Head of caudate nucleus (tissue), 42 donors: ENCODE measurements at regions not wholly inside any gene's neighbourhood (a gene's known extent, or its start where the extent isn't known, plus 50 kb on each side); places are given as distances from the start of the nearest gene placed in this dataset.
A peak's percentile ranks its signal among the peaks of the same experiment; 100 is the strongest.

Experiments
- DNase-seq, 42 donors: peaks; one replicate each; pipeline versions ENCODE4 v3.0.0 to v3.0.0-alpha.2; 2020 to 2021; ENCODE audit warnings: mixed read lengths in 7 of 42
- intact Hi-C: fragments of 100-400 bp; cut with DNase I; formaldehyde crosslinking; loops from one replicate; pipeline ENCODE4 v1.15.0; 2022

DNA sequence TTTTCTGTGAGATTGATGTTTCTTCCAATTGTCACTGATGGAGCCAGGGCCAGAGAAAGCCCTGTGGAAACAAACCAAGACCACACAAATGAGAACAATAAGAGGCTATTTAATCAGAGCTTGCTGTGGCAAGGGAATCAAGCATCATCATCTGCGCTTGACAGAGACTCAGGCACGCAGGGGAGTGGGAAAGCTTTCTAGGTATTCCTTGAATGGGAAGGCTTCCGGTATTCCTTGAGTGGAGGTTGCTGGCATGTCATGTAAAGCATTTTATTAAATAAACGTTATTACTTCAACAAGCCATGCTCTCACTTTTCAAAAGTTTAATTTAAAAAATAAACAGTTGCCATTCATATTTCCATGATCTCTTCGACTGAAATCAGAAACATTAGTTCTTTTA is 194.6 kb upstream of the SYT4 start:
- intact Hi-C loops, result no loop called here
- no peak for DNase-seq

DNA sequence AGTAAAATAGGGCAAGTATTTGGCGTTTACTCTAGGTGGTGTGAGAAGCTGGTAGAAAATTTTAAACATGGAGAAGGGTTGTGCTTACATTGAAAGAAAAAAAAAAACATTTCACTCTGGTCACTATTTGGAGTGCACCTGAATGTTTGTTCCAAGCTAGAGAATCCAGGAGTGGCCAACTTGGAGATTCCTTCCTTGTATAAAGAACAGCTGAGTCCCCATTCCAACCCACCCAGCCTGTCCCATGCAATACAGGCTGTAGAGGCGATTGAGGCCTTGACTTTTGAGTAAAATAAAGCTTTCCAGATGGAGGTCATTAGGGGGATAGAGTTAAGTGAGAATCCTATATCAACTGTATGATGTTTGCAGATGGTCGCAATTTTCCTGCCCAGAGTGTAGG is 203.8 kb upstream of the SYT4 start:
- intact Hi-C loops, result no loop called here
- no peak for DNase-seq

DNA sequence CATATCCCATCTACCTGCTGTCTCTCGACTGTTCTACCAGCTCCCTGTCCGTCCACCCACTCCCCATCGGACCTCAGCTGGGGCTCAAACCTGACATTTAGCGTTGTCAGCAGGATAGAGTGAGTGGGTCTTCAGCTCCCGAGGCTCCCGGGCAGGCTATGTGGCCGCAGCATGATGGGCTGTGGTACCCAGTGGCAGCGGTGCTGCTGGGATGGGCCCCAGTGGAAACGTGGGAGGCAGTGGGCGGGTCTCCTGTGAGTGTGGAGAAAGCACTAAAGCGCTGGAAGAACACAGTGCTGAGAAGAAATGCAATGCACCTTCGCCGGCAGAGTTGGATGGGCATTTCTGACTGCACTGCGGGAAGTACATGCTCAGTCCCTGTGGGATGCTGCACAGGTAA is 204.8 kb upstream of the SYT4 start:
- intact Hi-C loops, result no loop called here
- no peak for DNase-seq

DNA sequence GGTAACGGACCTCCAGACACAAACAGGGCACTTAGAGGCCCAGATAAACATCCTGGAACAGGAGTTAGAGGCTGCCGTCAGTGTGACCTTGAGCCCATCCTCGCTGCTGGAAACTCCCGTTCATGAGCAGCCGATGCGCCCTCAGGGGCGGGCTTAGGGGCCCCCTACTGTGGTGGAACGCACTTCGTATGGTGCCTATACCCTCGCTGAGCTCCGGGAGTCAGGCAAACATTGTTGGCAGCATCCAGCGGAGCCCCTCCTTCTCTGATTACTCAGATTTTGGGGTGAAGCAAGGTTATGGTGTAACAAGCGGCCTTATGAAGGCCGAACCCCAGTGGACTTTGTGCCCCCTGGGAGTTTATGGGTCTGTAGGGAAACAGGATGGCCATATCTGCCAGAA is 205.3 kb upstream of the SYT4 start:
- intact Hi-C loops, result no loop called here
- no peak for DNase-seq

DNA sequence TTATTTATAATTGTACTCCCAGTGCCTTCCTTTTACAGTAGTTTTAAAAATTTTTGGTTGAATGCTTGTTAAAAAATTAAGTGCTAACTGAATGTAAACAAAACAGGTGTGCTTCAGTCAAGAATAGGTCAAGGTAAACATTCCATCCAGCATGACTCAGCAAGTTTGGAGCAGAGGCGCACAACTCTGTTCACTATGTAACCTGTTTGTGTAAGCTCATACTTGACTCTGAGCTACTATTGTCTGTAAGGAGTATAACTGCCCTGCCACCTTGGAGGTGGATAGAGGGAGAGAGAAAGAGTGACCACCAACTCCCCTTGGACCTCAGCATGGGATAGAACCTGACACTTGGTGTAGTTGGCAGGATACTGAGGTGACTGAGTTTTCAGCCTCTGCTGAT is 207.4 kb upstream of the SYT4 start:
- intact Hi-C loops, result no loop called here
- no peak for DNase-seq

DNA sequence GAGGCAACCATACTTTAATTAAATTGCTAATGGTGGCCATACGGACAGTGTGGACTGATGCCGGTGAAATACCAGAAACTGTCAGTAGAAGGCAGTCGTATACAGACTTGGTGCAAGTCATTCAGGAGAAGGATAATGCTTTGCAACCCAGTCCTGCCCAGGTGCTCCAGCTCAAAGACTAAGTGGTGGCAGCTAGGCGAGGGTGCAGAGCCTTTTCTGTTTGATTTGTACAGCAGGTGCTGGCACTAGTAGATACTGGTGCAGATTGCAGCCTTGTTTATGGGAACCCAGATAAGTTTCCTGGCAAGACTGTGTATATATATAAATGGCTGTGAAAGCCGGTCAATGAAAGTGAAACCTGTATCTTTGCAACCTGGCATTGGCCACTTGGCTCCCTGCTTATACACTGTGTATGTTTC is 208.3 kb upstream of the SYT4 start:
- intact Hi-C loops, result no loop called here
- no peak for DNase-seq

DNA sequence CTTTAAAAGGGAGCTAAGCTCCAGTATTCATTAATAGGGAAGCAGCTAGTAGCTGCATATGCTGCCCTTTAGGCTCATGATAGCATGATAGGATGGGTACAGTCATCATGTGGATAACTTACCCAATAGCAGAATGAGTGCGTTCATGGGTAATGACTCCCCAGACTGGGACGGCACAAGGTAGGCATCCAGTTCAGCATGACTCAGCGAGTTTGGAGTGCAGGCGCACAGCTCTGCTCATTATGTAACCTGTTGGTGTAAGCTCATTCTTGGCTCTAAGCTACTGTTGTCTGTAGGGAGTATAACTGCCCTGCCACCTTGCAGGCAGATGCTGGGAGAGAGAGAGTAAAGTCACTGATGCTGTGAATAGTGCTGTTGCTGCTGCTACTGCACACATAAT is 209.2 kb upstream of the SYT4 start:
- intact Hi-C loops, result no loop called here
- DNase-seq, result no peak

DNA sequence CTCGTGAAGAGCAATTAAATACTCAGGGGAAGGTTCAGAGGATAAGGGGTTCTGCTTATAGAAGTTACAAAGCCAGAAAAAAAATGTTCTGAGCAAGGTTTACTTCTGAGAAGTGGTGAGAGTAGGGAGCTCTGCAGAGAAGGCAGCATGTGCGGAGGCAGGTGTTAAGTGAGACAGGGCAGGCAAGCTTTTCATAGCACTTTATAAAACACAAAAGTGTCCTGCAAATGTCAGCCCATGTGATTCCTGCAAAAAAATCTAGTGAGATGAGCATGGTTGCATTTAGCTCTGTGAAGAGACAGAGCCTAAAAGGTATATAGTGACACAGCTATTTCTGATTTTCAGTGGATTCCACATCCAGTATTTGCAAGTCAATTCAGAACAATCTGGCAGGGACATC is 223.8 kb upstream of the SYT4 start:
- peak in 4 of 42 donors; percentile 9 to 42 (median 37) for DNase-seq
- intact Hi-C loops, result no loop called here

DNA sequence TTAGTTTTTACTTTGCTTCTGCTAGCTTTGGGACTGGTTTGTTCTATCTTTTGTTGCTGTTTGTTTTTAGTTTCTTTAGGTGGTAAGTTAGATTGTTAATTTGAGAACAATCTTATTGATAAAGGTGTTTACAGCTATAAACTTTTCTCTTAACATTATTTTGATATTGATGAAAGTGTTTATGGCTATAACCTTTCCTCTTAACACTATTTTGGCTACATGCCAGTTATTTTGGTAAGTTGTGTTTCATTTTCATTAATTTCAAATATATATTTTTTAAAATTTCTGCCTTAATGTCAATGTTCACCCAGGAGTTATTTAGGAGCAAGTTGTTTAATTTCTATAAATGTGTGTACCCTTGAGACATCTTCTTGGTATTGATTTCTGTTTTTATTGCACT is 229.6 kb upstream of the SYT4 start:
- DNase-seq, result no peak
- intact Hi-C loops, result no loop called here

DNA sequence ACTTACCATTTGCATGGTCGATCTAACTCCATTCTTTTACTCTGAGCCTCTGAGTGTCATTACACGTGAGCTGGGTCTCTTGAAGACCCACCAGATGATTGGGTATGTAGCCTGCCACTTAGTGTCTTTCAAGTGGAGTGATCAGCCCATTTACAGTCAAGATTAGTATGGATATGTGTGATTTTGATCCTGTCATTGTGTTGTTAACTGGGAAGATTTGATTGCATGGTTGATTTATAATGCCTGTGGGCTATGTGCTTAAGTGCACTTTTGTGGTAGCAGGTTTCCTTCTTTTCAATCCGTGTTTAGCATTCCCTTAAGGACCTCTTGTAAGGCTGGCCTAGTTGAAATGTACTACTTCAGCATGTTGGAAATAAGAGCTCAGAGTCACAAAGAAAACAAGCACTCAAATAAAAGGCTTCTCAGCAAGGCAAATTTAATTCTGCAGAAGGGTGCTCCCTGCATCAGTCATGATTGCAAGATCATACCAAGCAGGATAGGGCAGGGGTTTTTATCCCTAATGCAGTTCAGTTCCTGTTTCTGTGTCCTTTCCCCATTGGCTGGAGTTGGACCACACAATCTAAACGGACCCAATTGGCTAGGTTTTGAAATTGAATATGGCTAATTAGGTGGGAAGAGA is 230.7 kb upstream of the SYT4 start:
- intact Hi-C loops, result no loop called here
- no peak for DNase-seq

DNA sequence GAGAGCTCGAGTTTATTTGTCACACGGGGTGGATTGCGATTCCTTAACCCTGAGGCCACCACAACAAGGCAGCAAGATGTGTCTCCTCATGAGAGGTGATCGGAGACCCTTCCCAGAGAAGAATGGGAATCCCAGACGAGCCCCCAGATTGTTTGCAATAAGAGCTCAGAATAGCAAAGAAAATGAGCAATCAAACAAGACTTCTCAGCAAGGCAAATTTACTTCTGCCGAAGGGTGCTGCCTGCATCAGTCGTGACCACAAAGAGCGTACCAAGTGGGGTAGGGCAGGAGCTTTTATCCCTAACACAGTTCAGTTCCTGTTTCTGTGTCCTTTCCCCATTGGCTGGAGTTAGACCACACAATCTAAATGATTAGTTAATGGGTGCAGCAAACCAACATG is 237.5 kb upstream of the SYT4 start:
- intact Hi-C loops, result no loop called here
- DNase-seq, result no peak

DNA sequence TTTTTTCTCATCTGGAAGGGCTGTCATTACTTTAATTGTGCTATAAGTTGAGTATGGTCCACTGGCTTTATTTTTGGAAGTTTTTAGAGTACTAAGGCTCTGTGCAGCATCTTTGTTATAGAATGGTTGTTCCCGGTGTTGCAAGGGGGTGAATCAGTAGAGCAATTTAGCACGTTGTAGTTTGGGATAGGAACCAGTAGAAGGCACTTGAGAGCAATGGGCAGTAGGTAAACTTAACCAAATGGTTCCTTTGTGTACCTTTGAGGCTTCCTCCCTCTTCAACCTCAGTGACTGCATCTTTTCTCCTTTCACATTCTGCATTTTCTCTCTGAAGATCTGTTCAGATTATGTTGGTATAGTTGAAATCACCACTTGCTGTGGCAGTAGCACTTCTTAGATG is 238.2 kb upstream of the SYT4 start:
- intact Hi-C loops, result no loop called here
- no peak for DNase-seq

DNA sequence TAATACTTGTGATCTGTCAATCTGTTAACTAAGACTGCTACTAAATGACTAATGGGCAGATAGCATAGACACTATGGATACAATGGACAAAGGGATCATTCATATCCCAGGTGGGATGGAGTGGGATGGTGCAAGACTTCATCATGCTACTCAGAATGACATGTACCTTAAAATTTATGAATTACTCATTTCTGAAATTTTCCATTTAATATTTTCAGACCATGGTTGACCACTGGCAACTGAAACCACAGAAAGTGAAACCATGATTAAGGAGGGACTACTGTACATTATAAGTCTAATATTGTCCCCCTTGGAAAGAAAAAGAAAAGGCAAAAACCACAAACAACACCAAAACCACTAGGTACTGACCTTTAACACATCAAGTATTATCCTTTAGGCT is 247.0 kb upstream of the SYT4 start:
- intact Hi-C loops, result no loop called here
- no peak for DNase-seq

DNA sequence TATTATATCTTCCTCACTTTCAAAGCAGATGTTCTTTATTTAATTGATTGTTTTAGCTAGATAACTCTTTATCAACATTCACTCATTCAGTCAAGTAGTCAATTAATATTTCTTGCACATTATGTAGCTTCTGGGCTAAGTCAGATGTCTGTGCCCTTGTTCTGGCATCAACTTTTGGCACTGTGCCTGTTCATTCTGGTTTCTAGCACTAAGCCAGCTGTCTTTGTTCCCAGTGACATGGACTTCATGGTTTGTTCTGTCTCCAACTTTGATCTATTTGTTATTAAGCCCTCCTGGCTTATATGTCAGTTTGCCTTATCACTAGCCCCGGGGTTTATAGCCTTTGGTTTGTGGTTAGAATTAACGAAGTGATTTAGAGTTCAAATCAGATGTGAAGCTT is 247.9 kb upstream of the SYT4 start:
- intact Hi-C loops, result no loop called here
- no peak for DNase-seq

DNA sequence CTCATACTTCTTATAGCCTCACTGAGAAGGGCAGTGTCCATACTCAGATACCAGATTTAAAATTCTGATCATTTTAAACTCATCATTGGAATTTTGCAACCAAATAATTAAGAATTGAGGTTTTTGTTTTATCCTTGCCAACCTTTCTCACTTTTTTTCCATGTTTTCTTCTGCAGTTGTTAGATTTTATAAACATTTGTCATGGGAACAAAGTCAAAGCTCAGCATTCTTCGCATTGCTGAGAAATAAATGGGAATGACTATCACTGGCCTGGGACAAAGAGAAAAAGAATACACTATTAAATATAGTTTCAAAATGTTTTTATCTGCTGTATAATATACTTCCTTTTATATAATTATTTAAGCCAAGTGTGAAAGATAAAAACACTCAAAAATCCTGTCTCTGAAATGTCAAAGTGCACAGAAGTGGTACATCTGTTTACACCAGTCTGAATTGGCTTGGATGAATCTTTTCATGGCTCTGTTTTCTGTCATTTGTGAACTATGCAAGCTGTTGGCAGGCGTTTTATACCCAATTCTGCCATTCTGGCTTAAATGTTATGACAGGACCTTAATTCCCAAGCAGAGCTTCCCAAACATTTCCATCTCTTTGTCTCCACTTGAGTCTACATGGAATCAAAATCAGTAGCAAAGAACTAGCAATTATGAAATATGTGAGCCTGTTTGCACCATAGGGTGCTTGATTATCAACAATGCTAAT is 249.3 kb upstream of the SYT4 start:
- DNase-seq, result no peak
- intact Hi-C loops, result no loop called here

DNA sequence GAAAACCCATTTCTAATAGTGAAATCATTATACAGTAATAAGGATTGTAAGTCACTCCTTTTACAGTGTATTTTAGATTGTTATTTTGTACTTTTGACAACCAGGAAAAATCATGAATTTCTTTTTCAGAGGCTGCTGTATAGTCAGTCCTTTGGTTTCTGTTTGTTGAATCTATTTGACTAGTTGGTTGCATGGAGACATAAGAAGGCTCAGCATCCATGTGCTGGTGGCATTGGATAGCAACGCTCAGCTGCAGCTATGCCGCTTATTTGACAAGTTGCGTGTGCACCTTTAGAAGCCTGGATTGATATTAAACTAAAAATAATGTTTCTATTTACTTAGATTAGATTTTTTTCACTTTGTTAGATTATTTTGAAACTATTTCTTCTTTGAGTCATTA is 254.1 kb upstream of the SYT4 start:
- DNase-seq, result no peak
- intact Hi-C loops, result no loop called here

DNA sequence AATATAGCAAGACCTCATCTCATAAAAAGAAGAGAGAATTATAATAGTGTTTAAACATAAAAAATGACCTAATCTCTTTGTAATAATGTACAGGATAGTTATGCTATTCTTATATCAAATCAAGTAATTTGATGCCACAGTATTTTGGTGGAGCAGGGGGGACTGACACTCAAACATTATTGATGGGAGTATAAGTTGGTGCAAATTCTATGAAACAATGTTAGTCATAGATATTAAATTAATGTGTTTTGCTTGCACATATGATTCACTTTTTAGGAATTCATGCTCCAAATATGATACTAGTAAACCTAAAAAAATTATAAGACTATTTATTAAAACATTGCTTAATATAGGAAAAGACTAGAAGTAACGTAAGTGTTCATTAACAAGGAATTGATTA is 256.1 kb upstream of the SYT4 start:
- intact Hi-C loops, result no loop called here

DNA sequence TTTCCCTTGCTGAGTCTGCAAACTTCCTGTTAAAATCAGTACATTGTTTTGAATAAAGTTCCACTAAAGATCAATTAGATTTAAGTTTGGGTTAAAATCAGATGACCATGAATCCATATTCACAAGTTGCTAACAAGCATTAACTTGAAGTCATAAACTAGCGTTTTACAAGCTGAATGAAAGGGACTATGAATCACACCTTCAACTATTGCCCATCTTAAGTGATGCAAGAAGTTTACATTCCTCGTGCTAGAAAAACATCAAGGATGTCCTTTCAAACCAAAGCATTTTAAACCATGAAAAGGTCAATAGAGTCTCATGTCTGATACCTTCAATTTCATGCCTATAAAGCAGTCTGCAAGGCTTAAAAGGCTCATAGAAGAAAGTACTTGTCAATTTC is 257.2 kb upstream of the SYT4 start:
- no peak for DNase-seq
- intact Hi-C loops, result no loop called here

More for the DNA sequence above, 256.1 kb upstream of the SYT4 start:
- no peak for DNase-seq

DNA sequence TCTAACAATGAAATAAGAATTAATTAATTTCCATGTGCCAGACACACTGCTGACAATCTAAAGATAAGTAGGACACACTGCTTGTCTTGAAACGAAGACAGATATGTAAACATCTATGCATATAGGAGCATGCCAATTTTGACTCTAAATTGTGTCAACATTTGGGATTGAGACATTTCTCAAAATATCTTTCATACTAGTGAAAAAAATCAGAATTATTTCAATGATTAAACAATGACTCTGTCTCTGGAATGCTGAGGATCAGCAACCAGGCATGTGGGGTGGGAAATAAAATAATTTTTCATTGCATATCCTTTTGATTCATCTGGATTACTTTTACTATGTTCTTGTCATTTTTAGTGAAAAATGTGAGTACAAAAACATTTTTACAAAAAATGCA is 262.6 kb upstream of the SYT4 start:
- intact Hi-C loops, result no loop called here
- DNase-seq, result no peak

DNA sequence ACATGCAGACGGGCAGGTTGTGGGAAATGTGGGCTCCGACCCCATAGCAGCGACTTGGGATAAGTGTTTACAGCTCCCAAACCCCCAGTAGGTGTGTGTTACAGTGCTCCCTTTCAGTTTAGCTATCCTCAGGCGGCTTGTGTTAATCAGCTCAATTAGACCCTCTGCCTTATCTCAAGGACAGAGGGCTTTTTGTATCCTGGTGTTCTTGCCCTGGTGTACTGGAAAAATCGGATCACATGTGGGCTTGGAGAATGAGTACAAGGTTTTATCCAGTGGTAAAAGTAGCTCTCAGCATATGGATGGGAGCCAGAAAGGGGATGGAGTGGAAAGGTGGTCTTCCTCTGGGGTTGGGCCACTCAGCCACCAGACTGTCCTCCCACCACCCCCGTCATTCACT is 264.7 kb upstream of the SYT4 start:
- intact Hi-C loops, result no loop called here
- DNase-seq, result no peak

DNA sequence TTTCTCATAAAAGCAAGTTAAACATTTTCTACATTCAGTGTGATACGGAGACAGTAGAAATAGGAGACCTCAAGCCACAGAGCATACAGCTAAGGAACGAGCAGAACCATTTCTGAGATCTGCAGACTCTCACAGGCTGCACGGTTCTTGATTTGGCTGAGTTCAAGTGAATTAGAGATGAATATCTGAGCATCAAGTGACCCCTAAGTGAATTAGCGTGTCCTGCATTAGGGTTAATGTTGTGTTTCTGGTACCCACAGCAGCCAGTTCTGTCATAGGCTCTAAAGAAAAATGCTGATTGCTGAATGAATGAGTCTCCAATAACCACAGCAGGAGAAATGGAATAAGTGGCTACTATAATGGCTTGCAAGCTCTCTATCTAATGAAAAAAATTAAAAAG is 265.9 kb upstream of the SYT4 start:
- no peak for DNase-seq
- intact Hi-C loops, result no loop called here
